GM21423 (cell line): ENCODE measurements at regions not wholly inside any gene's neighbourhood (a gene's known extent, or its start where the extent isn't known, plus 50 kb on each side); places are given as distances from the start of the nearest gene placed in this dataset.
"Not testable (repeated sequence)": the region's sequence is repeated elsewhere in the genome, so short reads cannot be mapped to it uniquely, and the experiment has no call there.

ENCODE experiments used
- ATAC-seq: cut with Tn5 transposase; IDR thresholded peaks from one replicate; pipeline ENCODE4 v1.9.1; 2021; ENCODE audit warnings: mild to moderate bottlenecking, moderate library complexity; ENCODE audit not compliant: unreplicated experiment

DNA sequence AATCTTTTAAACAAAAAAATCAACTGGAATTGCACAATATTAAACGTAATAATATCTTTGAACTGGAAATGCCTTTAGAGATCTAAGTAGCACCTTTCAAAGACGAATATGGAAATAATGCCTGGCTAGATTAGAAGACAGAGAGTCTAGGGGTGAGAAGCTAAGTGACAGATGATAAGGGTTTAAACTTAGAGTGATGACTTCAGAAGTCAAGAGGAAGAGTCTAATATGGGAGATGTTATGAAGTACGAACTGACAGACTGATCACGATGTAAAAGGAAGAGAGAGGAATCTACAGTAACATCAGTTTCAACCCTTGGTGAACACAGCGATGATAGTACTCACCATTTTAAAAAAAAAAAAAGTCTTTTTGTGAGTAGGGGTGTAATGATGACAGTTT, 57.9 kb downstream of the HINT1 start:
- no peak for ATAC-seq

DNA sequence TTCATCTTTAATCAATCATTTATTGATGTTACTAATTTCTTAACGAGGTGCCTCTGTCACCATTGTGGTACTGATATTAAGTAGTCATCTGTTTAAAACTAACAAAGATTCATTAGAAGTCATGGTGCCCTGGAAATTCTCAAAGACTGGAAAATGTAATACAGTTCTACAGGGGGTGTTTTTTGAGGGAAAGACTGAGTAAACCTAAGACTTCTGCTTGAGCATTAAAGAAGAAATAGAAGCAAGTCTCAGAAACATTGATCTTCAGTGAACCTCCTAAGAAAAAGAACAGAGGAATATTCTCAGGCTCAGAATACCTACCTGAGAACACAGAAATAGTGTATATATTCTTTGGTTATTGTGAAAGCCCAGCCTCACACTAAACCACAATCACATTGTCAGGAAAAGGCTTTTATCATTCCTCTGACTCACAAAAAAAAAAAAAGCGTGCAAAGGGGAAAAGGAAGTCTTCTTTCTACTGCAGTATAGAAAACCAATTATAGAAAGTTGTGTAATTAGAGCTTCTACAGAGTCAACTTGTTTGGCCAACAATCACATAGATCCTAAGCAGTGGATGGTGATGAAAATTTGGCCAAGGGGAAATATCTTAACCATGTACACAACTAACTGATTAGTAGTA, 60.8 kb downstream of the HINT1 start:
- ATAC-seq = no peak

- no peak for ATAC-seq
These were observed 68.0 kb downstream of the HINT1 start for GRCh38 chr5:131096774-131097710.

- ATAC-seq = not testable (repeated sequence)
These were observed 69.5 kb downstream of the HINT1 start for GRCh38 chr5:131095561-131095960.

- ATAC-seq = no peak
These were observed 80.6 kb downstream of the HINT1 start for GRCh38 chr5:131084436-131084835.

- ATAC-seq = no peak
These were observed 83.1 kb downstream of the HINT1 start for GRCh38 chr5:131081913-131082488.

GRCh38 chr5:131081374-131081773, 83.7 kb downstream of the HINT1 start:
- no peak for ATAC-seq

GRCh38 chr5:131079232-131079631, 85.8 kb downstream of the HINT1 start:
- no peak for ATAC-seq

GRCh38 chr5:131068893-131069643, 96.0 kb downstream of the HINT1 start:
- ATAC-seq = peak; percentile 97

DNA sequence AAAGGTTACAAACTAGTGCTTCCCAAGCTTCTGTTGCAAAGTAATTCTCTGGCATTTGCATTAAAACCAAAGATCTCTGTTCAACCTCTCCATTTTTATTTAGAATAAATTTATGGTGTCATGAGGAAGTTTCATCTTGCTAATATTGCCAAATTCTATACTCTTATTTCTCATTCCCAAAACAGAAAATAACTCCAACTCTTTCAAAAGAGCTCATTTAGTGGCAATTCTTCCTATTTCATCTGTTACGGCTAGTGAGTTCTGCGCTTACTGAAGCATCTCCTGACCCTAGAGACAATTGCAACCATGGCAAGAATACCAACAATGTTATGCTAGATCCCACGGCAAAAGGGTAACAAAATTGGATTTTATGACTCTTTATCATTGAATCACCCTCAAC, 97.0 kb downstream of the HINT1 start:
- no peak for ATAC-seq

DNA sequence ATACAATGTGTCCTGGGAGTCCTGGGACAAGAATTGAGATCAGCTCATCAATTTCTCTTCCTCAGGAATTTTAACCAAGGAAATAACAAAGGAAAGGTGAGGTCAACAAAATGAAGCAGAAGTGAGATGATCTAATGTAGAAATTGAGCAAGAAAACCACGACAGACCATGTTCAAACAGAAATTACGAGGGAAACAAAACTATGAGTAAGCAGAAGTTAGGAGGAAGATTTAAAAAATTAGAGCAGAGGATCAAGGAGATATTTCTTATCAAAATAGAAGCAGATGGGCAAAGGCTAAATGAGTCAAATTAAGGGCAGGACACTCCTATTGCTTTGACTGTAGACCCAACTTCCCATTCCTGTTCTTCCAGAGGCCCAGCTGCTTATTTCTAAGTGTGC, 97.4 kb downstream of the HINT1 start:
- no peak for ATAC-seq

DNA sequence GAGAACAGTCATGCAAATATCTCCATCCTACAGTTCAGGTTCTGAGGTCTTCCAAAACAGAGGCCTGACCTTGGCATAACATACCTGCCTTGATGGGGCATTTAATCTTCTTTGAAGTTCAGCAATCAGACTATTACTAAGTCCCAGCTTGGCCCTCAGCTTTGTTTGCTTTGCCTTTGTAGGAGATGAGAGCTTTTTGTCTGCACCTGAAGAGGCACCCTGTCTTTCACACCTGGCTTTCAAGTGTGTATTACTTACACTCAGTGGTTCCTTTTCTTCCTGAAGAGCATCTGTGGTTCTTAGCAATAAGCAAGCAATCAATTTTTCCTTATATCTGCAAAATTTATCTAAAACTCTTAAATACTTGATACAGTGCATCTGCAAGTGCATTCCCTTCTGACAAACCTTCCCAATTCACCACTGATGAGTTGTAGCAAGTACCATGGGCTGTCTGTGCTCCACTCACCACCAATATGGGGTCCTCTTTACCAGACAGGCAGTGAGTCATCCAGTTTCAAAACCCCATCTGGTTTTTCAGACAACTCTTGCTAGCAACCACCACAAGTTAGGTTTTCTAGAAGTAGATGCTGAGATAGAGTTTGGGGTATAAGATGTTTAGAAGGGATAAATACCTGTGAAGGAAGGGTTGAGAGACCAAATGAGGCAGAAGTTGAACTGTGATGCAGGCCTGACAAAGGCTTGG, 100.2 kb downstream of the HINT1 start:
- no peak for ATAC-seq

DNA sequence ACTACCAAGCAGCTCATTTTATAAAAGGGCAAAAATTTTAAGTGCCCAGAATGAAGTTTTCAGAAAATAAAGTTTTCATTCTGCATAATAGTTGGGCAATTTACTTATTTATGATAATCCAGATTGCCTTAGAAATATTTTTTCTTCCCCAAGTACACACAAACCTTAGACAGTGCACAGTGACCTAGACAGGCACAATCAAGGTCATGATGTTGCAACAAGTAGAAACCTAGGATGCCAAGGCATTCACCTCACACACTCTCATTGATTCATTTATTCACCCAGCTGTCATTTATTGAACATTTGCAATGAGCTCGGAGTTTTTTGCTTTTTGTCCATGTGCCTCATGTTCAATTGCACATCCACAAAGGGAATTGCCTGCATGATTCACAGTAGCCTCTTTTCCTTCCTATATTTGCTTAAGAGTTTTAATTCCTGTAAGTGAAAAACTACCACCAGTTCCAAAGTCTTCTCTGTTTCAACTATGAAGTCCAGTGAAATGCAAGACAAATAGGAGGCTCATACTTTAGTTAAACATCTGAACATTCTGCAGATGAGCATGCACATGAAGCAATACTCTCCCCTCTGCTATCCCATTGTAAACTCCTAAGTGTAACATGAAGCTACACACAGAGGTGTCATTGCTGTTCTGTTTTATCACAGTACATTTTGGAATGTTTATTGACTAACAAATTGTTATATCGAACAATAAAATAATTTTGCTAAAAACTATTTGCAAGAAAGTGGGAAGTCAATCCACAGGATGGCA, 122.9 kb downstream of the HINT1 start:
- no peak for ATAC-seq

GRCh38 chr5:131023498-131023865, 141.6 kb downstream of the HINT1 start:
- no peak for ATAC-seq

- ATAC-seq = no peak
These were observed 142.1 kb downstream of the HINT1 start for GRCh38 chr5:131022811-131023497.

DNA sequence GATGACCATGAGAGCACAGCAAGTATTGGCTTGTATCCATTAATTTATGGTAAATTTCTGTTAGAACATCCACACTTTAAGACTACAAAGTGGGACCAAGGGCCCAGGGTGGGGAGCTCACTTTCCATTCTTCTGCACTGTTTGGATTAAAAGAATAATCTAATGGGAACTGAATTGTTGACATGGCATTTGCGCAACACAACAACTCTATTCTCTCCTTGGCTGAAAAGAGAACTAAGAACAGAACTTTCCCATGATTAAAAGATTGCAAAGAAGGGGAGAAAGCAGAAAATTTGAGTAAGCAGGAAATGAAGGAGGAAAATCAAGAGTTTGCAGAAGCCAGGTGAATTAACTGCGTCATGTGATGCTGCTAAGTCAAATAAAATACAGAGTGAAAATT, 143.4 kb downstream of the HINT1 start:
- ATAC-seq = no peak

DNA sequence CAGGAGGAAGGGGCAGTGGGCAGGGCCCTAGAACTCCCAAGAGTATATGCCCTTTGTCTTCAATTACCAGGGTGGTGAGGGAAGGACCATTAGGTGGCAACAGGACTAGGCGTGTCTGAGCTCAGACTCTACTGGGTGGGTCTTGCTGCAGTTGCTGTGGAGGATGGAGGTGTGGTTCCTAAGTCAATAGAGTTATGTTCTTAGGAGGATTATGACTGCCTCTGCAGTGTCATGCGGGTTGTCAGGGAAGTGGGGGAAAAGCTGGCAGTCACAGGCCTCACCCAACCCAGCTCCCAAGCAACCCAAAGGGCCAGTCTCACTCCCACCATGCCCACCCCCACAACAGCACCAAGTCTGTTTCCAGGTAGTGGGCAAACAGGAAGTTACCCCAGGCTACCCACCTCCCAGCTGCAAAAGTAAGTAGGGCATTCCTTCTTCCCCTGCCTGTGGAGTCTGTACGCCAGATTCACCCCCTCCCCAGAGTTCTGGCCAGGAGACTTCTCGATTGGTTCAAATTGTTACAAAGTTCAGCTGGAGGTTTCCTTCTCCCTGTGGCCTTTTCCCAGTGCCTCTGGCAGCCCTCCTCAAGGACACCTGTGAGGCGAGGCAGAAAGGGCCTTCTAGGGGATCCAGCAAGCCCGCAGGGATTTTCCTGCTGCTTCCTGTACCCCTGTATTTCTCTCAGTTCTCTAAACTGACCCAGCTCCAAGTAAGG, 145.3 kb downstream of the HINT1 start:
- no peak for ATAC-seq

DNA sequence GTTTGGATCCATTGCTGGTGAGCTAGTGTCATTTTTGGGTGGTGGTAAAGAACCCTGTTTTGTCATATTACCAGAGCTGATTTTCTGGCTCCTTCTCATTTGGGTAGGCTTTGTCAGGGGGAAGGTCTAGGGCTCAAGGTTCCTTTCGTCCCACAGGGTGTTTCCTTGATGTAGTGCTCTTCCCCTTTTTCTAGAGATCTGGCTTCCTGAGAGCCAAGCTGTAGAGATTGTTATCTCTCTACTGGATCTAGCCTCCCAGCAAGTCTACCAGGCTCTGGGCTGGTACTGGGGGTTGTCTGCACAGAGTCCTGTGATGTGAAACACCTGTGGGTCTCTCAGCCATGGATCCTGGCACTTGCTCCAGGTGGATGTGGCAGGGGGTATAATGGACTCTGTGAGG, 145.9 kb downstream of the HINT1 start:
- no peak for ATAC-seq

DNA sequence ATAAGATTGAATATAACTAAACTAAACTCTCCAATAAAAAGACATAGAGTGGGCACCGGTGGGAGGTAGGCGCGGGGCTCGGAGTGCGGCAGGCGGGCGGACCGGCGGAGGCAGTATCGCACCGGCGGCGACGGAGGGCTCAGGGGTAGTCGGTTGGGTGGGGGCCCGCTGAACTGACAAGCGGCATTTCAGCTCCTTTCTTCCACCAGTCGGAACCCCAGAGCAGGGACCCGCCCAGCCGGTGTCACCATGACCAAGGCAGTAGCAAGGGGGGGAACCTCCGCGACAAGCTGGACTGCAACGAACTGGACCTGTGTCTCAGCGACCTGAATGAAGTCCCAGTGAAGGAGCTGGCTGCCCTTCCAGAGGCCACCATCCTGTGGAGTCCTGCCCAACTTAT, 156.7 kb downstream of the HINT1 start:
- ATAC-seq = no peak
